Karpas-422 (cell line): ENCODE measurements at regions not wholly inside any gene's neighbourhood (a gene's known extent, or its start where the extent isn't known, plus 50 kb on each side); places are given as distances from the start of the nearest gene placed in this dataset. TPM values are rescaled to one million over a fixed set of nuclear protein-coding genes. Genes with fewer than 3 reads are reported as not detected.

ENCODE experiments used
- DNase-seq: peaks from one replicate; pipeline ENCODE4 v3.0.0-alpha.2; 2015
- H2AFZ ChIP-seq: fragments of 200-600 bp; sonication (generic); 2 replicates; pipeline ENCODE4 v1.6.1; 2014; ENCODE audit warnings: antibody characterized with exemption, low read length, mixed read lengths
- H3K27ac ChIP-seq: fragments of 200-600 bp; sonication (generic); 2 replicates; pipeline ENCODE4 v1.5.1; 2014; ENCODE audit warnings: mild to moderate bottlenecking, low read length, moderate library complexity
- H3K27me3 ChIP-seq: fragments of 200-600 bp; sonication (generic); 2 replicates; pipeline ENCODE4 v1.6.1; 2014; ENCODE audit warnings: low read length, mixed read lengths
- H3K36me3 ChIP-seq: fragments of 200-600 bp; sonication (generic); 2 replicates; pipeline ENCODE4 v1.6.1; 2014; ENCODE audit warnings: low read length, mixed read lengths; ENCODE audit not compliant: insufficient read depth
- H3K4me1 ChIP-seq: fragments of 200-600 bp; sonication (generic); 2 replicates; pipeline ENCODE4 v1.6.1; 2014; ENCODE audit warnings: mild to moderate bottlenecking, low read length, mixed read lengths
- H3K4me2 ChIP-seq: fragments of 200-600 bp; sonication (generic); 2 replicates; pipeline ENCODE4 v1.6.1; 2014; ENCODE audit warnings: low read length, low read depth, mild to moderate bottlenecking; ENCODE audit not compliant: poor library complexity, severe bottlenecking
- H3K4me3 ChIP-seq: fragments of 200-600 bp; sonication (generic); 2 replicates; pipeline ENCODE4 v1.5.1; 2014; ENCODE audit warnings: mild to moderate bottlenecking, antibody characterized with exemption, low read length, mixed read lengths
- H3K79me2 ChIP-seq: fragments of 200-600 bp; sonication (generic); 2 replicates; pipeline ENCODE4 v1.6.1; 2014; ENCODE audit warnings: mild to moderate bottlenecking, low read length, mixed read lengths
- H3K9ac ChIP-seq: fragments of 200-600 bp; sonication (generic); 2 replicates; pipeline ENCODE4 v1.6.0; 2014; ENCODE audit warnings: low read length
- H3K9me2 ChIP-seq: fragments of 200-600 bp; sonication (generic), shearing (Covaris generic); replicated peaks from 2 replicates; pipeline ENCODE4 v1.6.0; 2014; ENCODE audit warnings: mild to moderate bottlenecking, low read length, moderate library complexity; ENCODE audit not compliant: insufficient read depth
- H3K9me3 ChIP-seq: fragments of 300-700, 200-600 bp; sonication (generic); 2 replicates; pipeline ENCODE4 v1.6.1; 2014; ENCODE audit warnings: low read length, mixed read lengths
- H4K20me1 ChIP-seq: fragments of 200-600 bp; sonication (generic); 2 replicates; pipeline ENCODE4 v1.6.1; 2014; ENCODE audit warnings: mild to moderate bottlenecking, antibody characterized with exemption, low read length, low read depth; ENCODE audit not compliant: insufficient read depth
- small RNA-seq: library from RNA; depleted of rRNA; stranded (forward); fragments of <200 nt; gene quantifications from one replicate; pipeline ENCODE3, GENCODE V24; 2014

GRCh38 chr4:18082236-18082635 lies 60.7 kb upstream of the LCORL start:
- Histone ChIP-seq H3K4me3 (no peak overlapping the region), H3K4me1 (no peaks in the 10 kb centered on the region), H3K27ac (no peak overlapping the region), H3K4me2 (no peak overlapping the region), H3K36me3 (no peaks in the 10 kb centered on the region), H3K9me3 (no peaks in the 10 kb centered on the region), H3K27me3 (no peaks in the 10 kb centered on the region), H3K79me2 (no peaks in the 10 kb centered on the region), H2AFZ (no peak overlapping the region), H3K9ac (no peak overlapping the region), H4K20me1 (no peaks in the 10 kb centered on the region), H3K9me2 (0 out of 2 replicates have a peak, but pooled peaks cover 3% of the 10 kb centered on the region)
- no peak for DNase-seq

DNA sequence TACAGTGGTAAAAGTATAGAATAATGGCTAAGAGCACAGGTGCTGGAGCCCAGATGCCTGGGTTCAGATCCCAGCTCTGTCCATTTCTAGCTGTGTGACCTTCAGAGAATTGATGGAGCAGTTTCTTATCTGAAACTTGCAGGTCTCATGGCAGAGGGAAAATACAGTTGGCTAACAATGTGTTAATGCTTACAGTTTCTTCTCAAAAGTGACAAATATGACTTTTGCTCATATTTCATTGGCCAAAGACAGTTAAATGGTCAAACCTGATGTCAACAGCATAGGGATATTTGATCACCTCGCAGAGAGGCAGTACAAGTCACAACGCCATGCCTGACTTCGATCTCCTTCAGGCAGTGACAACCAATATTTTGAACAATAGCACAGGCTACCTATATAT lies 60.2 kb upstream of the LCORL start:
- Histone ChIP-seq H3K9ac (no peak overlapping the region), H3K9me3 (no peaks in the 10 kb centered on the region), H3K27me3 (no peaks in the 10 kb centered on the region), H3K9me2 (0 out of 2 replicates have a peak, but pooled peaks cover 4% of the 10 kb centered on the region), H3K79me2 (no peaks in the 10 kb centered on the region), H3K4me1 (no peaks in the 10 kb centered on the region), H2AFZ (no peak overlapping the region), H3K36me3 (no peaks in the 10 kb centered on the region), H3K4me3 (no peak overlapping the region), H3K4me2 (no peak overlapping the region), H3K27ac (no peak overlapping the region), H4K20me1 (no peaks in the 10 kb centered on the region)
- no peak for DNase-seq

- H3K4me2 ChIP-seq = no peak overlapping the region
- H3K9me2 ChIP-seq = 0 out of 2 replicates have a peak, but pooled peaks cover 4% of the 10 kb centered on the region
- H3K79me2 ChIP-seq = no peaks in the 10 kb centered on the region
- H3K9me3 ChIP-seq = no peaks in the 10 kb centered on the region
- H3K36me3 ChIP-seq = no peaks in the 10 kb centered on the region
- no peak overlapping the region for H3K27ac ChIP-seq
- H3K4me1 ChIP-seq = peaks cover 2% of the 10 kb centered on the region; the same call in 1 of the 2 replicates
- no peak for DNase-seq
- H3K9ac ChIP-seq = no peak overlapping the region
- no peaks in the 10 kb centered on the region for H4K20me1 ChIP-seq
- H3K27me3 ChIP-seq = no peaks in the 10 kb centered on the region
- H3K4me3 ChIP-seq = no peak overlapping the region
- no peak overlapping the region for H2AFZ ChIP-seq
These were observed 56.3 kb upstream of the LCORL start for GRCh38 chr4:18077808-18078207.

GRCh38 chr4:18075823-18076433 lies 54.4 kb upstream of the LCORL start:
- Histone ChIP-seq H3K4me2 (peak overlapping the region; percentile 38), H2AFZ (peak overlapping the region; percentile 91), H3K4me3 (peak overlapping the region; percentile 34; the same call in 1 of the 2 replicates), H3K4me1 (peaks cover 2% of the 10 kb centered on the region; the same call in 1 of the 2 replicates), H4K20me1 (no peaks in the 10 kb centered on the region), H3K9me3 (no peaks in the 10 kb centered on the region), H3K27me3 (no peaks in the 10 kb centered on the region), H3K79me2 (no peaks in the 10 kb centered on the region), H3K36me3 (no peaks in the 10 kb centered on the region), H3K9me2 (0 out of 2 replicates have a peak, but pooled peaks cover 4% of the 10 kb centered on the region), H3K9ac (no peak overlapping the region), H3K27ac (no peak overlapping the region)
- peak; percentile 90 for DNase-seq

GRCh38 chr4:18071894-18072293 lies 50.3 kb upstream of the LCORL start:
- H3K9me3 ChIP-seq = no peaks in the 10 kb centered on the region

More at GRCh38 chr4:18071894-18072293, 50.3 kb upstream of the LCORL start:
- Histone ChIP-seq H3K36me3 (no peaks in the 10 kb centered on the region), H3K4me2 (no peak overlapping the region), H3K9me2 (no peaks in the 10 kb centered on the region), H4K20me1 (no peaks in the 10 kb centered on the region), H3K27me3 (no peaks in the 10 kb centered on the region), H3K9ac (no peak overlapping the region), H3K27ac (no peak overlapping the region), H3K79me2 (no peaks in the 10 kb centered on the region), H3K4me3 (no peak overlapping the region), H3K4me1 (peaks cover 2% of the 10 kb centered on the region; the same call in 1 of the 2 replicates), H2AFZ (no peak overlapping the region)
- no peak for DNase-seq

Small RNAs in the stretch of these regions (small RNA-seq; reads per million reads assigned to genes)
- not detected for gene RNA5SP157
